Osteocyte (in vitro differentiated cells): ENCODE measurements at regions not wholly inside any gene's neighbourhood (a gene's known extent, or its start where the extent isn't known, plus 50 kb on each side); places are given as distances from the start of the nearest gene placed in this dataset.

Experiments
- DNase-seq: peaks from one replicate; pipeline ENCODE4 v3.0.0; 2021; ENCODE audit warnings: mixed read lengths; ENCODE audit not compliant: unreplicated experiment; ENCODE audit errors: extremely low spot score
- H3K27ac Mint-ChIP-seq: one replicate; pipeline ENCODE4 v1.8.0; 2021; ENCODE audit warnings: mild to moderate bottlenecking, mixed read lengths; ENCODE audit not compliant: unreplicated experiment
- H3K27me3 Mint-ChIP-seq: one replicate; pipeline ENCODE4 v1.8.0; 2021; ENCODE audit warnings: mixed read lengths; ENCODE audit not compliant: unreplicated experiment
- H3K36me3 Mint-ChIP-seq: one replicate; pipeline ENCODE4 v1.8.0; 2021; ENCODE audit warnings: mixed read lengths; ENCODE audit not compliant: unreplicated experiment
- H3K4me1 Mint-ChIP-seq: one replicate; pipeline ENCODE4 v1.8.0; 2021; ENCODE audit warnings: mixed read lengths; ENCODE audit not compliant: unreplicated experiment
- H3K4me3 Mint-ChIP-seq: one replicate; pipeline ENCODE4 v1.8.0; 2021; ENCODE audit warnings: mild to moderate bottlenecking, moderate library complexity, mixed read lengths; ENCODE audit not compliant: unreplicated experiment
- H3K9me3 Mint-ChIP-seq: one replicate; pipeline ENCODE4 v1.8.0; 2021; ENCODE audit warnings: mixed read lengths; ENCODE audit not compliant: unreplicated experiment
- TF ChIP-seq, protein P1 (sequence below): fragments of 200-600 bp; sonication (generic); IDR thresholded peaks from 2 replicates; pipeline ENCODE4 v1.5.0; 2021; ENCODE audit warnings: antibody characterized with exemption, mild to moderate bottlenecking, moderate library complexity

DNA sequence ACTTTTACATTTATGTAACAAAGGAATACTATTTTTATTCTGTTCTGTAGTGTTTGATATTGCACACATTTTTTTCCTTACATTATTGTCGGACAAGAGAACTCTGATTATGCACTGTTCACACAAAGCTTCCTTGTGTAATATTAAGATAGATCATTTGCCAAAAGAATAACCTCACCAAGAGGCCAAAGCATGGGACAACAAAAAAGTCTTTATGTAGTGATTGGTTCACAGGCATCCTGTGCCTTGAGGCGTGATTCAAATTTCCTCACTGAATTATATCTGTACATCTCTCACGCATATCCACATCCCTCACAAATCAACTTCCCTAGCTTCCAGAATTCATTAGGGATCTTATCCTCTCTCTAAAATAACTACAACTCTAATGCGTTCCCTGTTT, 642.7 kb downstream of the NR4A2 start:
- Mint-ChIP-seq H3K36me3 (no peaks in the 10 kb centered on the region), H3K4me1 (no peaks in the 10 kb centered on the region), H3K9me3 (no peaks in the 10 kb centered on the region), H3K4me3 (no peak overlapping the region), H3K27ac (no peak overlapping the region), H3K27me3 (no peaks in the 10 kb centered on the region)
- TF ChIP-seq, protein P1, sequence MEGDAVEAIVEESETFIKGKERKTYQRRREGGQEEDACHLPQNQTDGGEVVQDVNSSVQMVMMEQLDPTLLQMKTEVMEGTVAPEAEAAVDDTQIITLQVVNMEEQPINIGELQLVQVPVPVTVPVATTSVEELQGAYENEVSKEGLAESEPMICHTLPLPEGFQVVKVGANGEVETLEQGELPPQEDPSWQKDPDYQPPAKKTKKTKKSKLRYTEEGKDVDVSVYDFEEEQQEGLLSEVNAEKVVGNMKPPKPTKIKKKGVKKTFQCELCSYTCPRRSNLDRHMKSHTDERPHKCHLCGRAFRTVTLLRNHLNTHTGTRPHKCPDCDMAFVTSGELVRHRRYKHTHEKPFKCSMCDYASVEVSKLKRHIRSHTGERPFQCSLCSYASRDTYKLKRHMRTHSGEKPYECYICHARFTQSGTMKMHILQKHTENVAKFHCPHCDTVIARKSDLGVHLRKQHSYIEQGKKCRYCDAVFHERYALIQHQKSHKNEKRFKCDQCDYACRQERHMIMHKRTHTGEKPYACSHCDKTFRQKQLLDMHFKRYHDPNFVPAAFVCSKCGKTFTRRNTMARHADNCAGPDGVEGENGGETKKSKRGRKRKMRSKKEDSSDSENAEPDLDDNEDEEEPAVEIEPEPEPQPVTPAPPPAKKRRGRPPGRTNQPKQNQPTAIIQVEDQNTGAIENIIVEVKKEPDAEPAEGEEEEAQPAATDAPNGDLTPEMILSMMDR = no peak
- no peak for DNase-seq

DNA sequence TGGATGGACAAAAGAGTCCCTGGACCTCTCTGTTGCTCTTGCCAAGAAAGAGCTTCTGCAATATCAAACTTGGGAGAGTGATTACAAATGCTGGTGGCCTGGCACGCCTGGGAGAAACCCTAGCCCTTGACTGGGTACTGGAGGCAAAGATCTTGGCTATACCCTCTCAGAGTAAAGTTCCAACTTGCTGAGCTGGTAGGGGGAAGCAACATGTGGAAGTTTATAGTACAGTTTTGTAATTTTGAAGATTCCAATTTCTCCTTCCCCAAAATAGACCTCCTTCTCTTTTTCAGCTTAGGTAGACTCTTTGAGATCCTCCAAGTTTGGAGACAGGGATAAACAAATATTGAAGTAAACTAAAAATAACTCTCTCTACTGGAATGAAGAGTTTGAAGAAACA, 645.3 kb downstream of the NR4A2 start:
- Mint-ChIP-seq H3K4me3 (no peak overlapping the region), H3K27ac (no peak overlapping the region), H3K4me1 (no peaks in the 10 kb centered on the region), H3K36me3 (no peaks in the 10 kb centered on the region), H3K9me3 (no peaks in the 10 kb centered on the region), H3K27me3 (no peaks in the 10 kb centered on the region)
- DNase-seq = no peak
- TF ChIP-seq, protein P1 = no peak

DNA sequence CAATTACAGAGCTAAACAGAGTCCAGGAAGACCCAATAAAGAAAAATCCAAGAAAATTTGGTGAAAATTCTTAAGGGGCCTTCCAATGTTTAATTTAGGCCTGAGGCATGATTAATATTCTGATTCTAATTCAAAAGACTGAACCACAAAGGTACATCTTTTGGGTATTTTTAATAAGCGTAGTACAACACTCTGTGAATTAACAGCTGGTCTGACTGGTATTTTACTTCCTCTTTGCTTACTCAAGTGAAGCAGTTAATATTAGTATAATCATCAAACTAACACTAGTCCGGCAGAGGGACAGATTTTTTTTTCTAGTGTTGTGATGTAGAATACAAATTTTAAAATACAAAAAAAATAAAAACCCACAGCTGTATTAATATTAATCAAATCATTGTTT, 652.9 kb downstream of the NR4A2 start:
- H3K36me3 Mint-ChIP-seq = no peaks in the 10 kb centered on the region
- H3K4me1 Mint-ChIP-seq = no peaks in the 10 kb centered on the region
- peaks cover 5% of the 10 kb centered on the region for H3K9me3 Mint-ChIP-seq
- TF ChIP-seq, protein P1 = no peak
- no peaks in the 10 kb centered on the region for H3K27me3 Mint-ChIP-seq
- DNase-seq = no peak
- no peak overlapping the region for H3K4me3 Mint-ChIP-seq
- no peak overlapping the region for H3K27ac Mint-ChIP-seq

DNA sequence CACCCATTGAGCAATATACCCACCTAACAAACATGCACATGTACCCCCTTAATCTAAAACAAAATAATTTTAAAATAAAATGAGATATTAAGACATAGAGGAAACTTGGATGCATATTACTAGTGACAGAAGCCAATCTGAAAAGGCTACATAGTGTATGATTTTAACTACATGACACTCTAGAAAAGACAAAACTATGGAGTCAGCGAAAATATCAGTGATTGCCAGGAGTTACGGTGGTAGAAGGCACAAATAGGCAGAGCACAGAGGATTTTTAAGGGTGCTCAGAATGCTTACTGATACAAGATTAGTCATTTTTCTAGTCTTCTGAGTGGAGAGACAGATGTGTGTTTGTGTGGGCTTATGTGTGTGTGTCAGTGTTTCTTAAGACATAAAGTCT, 656.6 kb downstream of the NR4A2 start:
- Mint-ChIP-seq H3K27me3 (no peaks in the 10 kb centered on the region), H3K4me3 (no peak overlapping the region), H3K9me3 (peaks cover 17% of the 10 kb centered on the region), H3K27ac (no peak overlapping the region), H3K4me1 (no peaks in the 10 kb centered on the region), H3K36me3 (no peaks in the 10 kb centered on the region)
- no peak for DNase-seq
- TF ChIP-seq, protein P1 = no peak

DNA sequence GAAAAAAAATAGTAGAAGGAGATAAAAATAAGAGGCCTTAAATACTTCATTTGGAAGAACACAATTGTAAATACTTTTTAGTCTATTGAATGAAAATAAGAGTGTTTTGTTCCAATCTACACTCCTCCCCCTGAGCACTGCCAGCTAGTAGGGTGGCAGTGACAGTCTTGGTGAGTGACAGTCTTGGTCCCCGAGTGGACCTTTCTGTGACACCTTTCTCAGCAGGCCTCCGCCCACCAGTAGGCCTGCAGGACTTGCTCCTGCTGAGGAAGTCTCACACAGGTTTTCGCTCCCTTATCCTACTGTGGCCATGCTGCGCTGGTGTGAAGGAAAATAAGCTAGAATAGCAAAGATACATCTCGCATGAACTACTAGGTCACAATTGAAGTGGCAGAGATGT, 666.8 kb downstream of the NR4A2 start:
- H3K27me3 Mint-ChIP-seq = no peaks in the 10 kb centered on the region
- H3K4me3 Mint-ChIP-seq = no peak overlapping the region
- no peaks in the 10 kb centered on the region for H3K9me3 Mint-ChIP-seq
- no peak overlapping the region for H3K27ac Mint-ChIP-seq
- H3K4me1 Mint-ChIP-seq = no peaks in the 10 kb centered on the region
- DNase-seq = no peak
- H3K36me3 Mint-ChIP-seq = no peaks in the 10 kb centered on the region
- TF ChIP-seq, protein P1 = no peak
